Calu3 (cell line): ENCODE measurements at regions not wholly inside any gene's neighbourhood (a gene's known extent, or its start where the extent isn't known, plus 50 kb on each side); places are given as distances from the start of the nearest gene placed in this dataset.

Experiments
- BruUV-seq: library from RNA; stranded (reverse); fragments of 400-500 nt; replicated peaks from 2 replicates; lab custom pipeline; 2021; lab: Mats Ljungman, UMichigan
- CTCF ChIA-PET: fragments of 300-600 bp; sonication (Branson Sonifier 250); formaldehyde crosslinking; loops from one replicate; lab custom pipeline; 2022; ENCODE audit warnings: antibody characterized with exemption; lab: Charles Lee
- DNase-seq: peaks from one replicate; pipeline ENCODE4 v3.0.0; 2022
- H3K27ac Mint-ChIP-seq: one replicate; pipeline ENCODE4 v1.8.0; 2022; ENCODE audit warnings: mixed read lengths; ENCODE audit not compliant: unreplicated experiment
- H3K27me3 Mint-ChIP-seq: one replicate; pipeline ENCODE4 v1.8.0; 2022; ENCODE audit warnings: mixed read lengths; ENCODE audit not compliant: unreplicated experiment
- H3K36me3 Mint-ChIP-seq: one replicate; pipeline ENCODE4 v1.8.0; 2022; ENCODE audit warnings: mild to moderate bottlenecking, moderate library complexity, mixed read lengths; ENCODE audit not compliant: insufficient read depth, unreplicated experiment
- H3K4me1 Mint-ChIP-seq: one replicate; pipeline ENCODE4 v1.8.0; 2022; ENCODE audit warnings: mild to moderate bottlenecking, low read depth, mixed read lengths; ENCODE audit not compliant: unreplicated experiment
- H3K4me3 Mint-ChIP-seq: one replicate; pipeline ENCODE4 v1.8.0; 2022; ENCODE audit warnings: mild to moderate bottlenecking, low read depth, moderate library complexity, mixed read lengths; ENCODE audit not compliant: unreplicated experiment
- H3K9me3 Mint-ChIP-seq: one replicate; pipeline ENCODE4 v1.8.0; 2022; ENCODE audit warnings: low read depth, mixed read lengths; ENCODE audit not compliant: unreplicated experiment
- intact Hi-C: fragments of 100-400 bp; cut with micrococcal nuclease; formaldehyde crosslinking; loops from one replicate; pipeline ENCODE4 v1.10.0; 2022; ENCODE audit not compliant: unreplicated experiment
- TF ChIP-seq, protein P1 (sequence below): fragments of 200-600 bp; IDR thresholded peaks from one replicate; pipeline ENCODE4 v1.8.0; 2022; ENCODE audit warnings: antibody characterized with exemption; ENCODE audit not compliant: unreplicated experiment

DNA sequence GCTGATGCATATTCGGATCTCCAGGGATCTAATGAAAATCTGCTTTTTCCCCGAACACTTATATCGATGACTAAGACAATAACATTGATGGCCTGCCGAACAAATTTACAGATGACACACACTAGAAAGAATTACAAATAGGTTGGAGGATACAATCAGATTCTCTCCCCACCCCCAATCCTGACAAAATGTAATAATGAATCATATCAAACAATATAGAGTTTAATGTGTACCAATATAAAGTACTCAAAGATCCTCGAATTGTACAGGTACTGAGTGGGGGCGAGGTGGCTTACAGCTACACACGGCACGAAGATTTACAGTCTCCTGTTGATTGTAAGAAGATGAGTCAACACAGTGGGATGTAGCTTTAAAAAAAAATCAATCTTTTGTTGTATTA, 182.7 kb upstream of the MKLN1 start:
- intact Hi-C loops, result no loop called here
- H3K4me1 Mint-ChIP-seq, result peaks cover 12% of the 10 kb centered on the region
- no peaks in the 10 kb centered on the region for H3K27me3 Mint-ChIP-seq
- CTCF ChIA-PET, result no interaction called here
- BruUV-seq, result no TSS peak
- TF ChIP-seq, protein P1, sequence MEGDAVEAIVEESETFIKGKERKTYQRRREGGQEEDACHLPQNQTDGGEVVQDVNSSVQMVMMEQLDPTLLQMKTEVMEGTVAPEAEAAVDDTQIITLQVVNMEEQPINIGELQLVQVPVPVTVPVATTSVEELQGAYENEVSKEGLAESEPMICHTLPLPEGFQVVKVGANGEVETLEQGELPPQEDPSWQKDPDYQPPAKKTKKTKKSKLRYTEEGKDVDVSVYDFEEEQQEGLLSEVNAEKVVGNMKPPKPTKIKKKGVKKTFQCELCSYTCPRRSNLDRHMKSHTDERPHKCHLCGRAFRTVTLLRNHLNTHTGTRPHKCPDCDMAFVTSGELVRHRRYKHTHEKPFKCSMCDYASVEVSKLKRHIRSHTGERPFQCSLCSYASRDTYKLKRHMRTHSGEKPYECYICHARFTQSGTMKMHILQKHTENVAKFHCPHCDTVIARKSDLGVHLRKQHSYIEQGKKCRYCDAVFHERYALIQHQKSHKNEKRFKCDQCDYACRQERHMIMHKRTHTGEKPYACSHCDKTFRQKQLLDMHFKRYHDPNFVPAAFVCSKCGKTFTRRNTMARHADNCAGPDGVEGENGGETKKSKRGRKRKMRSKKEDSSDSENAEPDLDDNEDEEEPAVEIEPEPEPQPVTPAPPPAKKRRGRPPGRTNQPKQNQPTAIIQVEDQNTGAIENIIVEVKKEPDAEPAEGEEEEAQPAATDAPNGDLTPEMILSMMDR, result no peak
- no peaks in the 10 kb centered on the region for H3K9me3 Mint-ChIP-seq
- no peaks in the 10 kb centered on the region for H3K36me3 Mint-ChIP-seq
- no peak overlapping the region for H3K4me3 Mint-ChIP-seq
- DNase-seq, result no peak
- H3K27ac Mint-ChIP-seq, result no peak overlapping the region

DNA sequence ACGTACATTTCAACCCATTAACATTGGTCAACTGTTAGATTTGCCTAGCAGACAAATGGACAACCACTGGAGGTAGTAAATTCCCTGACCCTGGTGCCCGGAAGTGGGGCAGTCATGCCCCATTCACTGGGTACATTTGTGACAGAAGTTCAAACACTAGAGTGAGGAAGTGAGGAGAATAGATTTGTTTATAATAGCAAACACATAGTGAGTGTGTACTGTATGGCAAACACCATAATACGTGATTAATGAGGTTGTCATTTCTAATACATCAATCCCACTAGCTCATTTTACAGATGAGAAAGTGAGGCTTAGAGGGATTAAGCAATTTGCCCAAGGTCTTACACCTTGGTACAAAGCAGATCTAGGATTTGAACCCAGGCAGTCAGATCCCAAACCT, 181.9 kb upstream of the MKLN1 start:
- TF ChIP-seq, protein P1, result no peak
- CTCF ChIA-PET, result interaction anchor here (0.6 kb wide), 1 partner anchor 125 kb away, joined by 5 read pairs; no protein-coding TSS in a partner anchor
- Mint-ChIP-seq H3K27me3 (no peaks in the 10 kb centered on the region), H3K4me1 (peaks cover 12% of the 10 kb centered on the region), H3K4me3 (no peak overlapping the region), H3K36me3 (no peaks in the 10 kb centered on the region), H3K9me3 (no peaks in the 10 kb centered on the region), H3K27ac (no peak overlapping the region)
- BruUV-seq, result no TSS peak
- intact Hi-C loops, result no loop called here
- no peak for DNase-seq

DNA sequence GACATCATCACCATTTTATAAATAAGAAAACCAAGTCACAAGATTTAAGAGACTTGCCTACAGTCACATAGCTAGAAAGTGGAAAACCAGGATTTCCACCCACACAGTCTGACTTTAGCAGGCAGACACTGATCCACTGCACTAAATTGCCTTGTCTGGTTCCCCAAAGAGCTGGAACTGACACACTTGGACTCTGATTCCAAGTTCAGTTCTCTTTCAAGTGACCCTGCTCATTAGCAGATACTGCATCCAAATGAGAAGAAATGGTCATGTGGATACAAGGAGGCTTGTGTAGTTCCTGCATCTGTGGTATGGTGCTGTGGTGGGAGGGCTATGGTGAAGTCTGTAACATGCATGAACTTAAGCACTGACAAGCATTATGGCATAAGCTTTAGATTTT, 180.1 kb upstream of the MKLN1 start:
- intact Hi-C loops, result no loop called here
- CTCF ChIA-PET, result no interaction called here
- Mint-ChIP-seq H3K36me3 (no peaks in the 10 kb centered on the region), H3K27me3 (no peaks in the 10 kb centered on the region), H3K9me3 (no peaks in the 10 kb centered on the region), H3K27ac (no peak overlapping the region), H3K4me1 (peaks cover 12% of the 10 kb centered on the region), H3K4me3 (no peak overlapping the region)
- no TSS peak for BruUV-seq
- DNase-seq, result no peak
- TF ChIP-seq, protein P1, result no peak

DNA sequence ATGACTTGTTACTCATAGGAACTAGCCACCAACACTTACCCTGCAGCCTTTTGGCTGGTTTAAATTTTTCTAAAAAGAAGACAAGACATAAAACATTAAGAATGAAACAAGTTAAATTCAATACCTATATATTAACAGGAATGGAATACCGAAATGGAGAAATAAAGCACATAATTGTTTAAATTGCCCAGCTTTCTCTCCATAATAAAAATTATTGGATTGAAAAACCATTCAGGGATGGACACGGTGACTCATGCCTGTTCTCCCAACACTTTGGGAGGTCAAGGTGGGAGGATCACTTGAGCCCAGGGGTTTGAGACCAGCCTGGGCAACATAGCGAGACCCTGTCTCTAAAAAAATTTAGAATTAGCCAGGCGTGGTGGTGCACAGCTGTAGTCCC, 179.4 kb upstream of the MKLN1 start:
- DNase-seq, result no peak
- Mint-ChIP-seq H3K4me3 (no peak overlapping the region), H3K36me3 (no peaks in the 10 kb centered on the region), H3K4me1 (peaks cover 12% of the 10 kb centered on the region), H3K27me3 (no peaks in the 10 kb centered on the region), H3K27ac (no peak overlapping the region), H3K9me3 (no peaks in the 10 kb centered on the region)
- intact Hi-C loops, result no loop called here
- TF ChIP-seq, protein P1, result no peak
- no TSS peak for BruUV-seq
- CTCF ChIA-PET, result no interaction called here
